Erythroblast (primary cell): ENCODE measurements at regions not wholly inside any gene's neighbourhood (a gene's known extent, or its start where the extent isn't known, plus 50 kb on each side); places are given as distances from the start of the nearest gene placed in this dataset.

Experiments used
- DNase-seq, 2 experiments: peaks; one replicate each; lab custom pipeline; 2025; lab: John Stamatoyannopoulos, UW
- GATA1 ChIP-seq: IDR thresholded peaks from 2 replicates; pipeline ENCODE4 v1.6.1; 2011; ENCODE audit warnings: low read depth, mild to moderate bottlenecking, control low read depth, low read length, moderate library complexity
- POLR2A ChIP-seq: IDR thresholded peaks from 2 replicates; pipeline ENCODE4 v1.6.1; 2011; ENCODE audit warnings: mild to moderate bottlenecking, low read length

DNA sequence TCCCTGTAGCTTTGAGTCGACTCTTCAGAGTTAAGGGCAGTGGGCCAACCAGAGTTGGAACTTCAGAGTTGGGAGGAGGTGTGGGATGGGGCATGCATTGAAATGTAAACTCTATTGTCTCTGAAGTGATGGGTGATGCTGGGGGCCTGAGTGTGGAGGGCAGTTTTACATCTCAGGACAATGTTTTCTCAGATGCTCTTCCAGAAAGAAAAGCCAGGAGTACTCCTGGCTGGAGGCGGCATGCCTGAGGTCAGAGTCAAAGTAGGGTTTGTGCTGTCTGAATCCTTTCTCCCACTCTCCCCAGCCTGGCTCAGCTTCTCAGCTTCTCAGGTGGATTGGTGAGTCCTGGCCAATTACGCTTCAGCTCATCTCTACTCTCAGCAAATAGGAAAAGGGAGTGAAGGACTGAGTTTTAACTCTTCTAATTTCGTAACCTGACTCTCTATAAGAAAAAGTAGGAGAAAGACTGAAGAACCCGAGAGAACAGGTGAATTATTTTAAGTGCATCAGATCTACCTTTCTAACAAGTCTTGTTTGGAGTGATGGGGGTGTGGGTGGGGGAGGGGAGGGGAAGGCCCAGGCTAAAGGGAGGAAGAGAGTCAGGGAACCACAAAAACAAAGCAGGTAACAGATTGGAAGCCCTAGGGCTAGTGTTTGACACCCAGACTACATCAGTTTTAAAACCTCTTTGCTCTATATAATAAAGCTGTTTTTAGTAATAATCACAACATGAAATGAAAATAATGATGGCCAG is 107.5 kb upstream of the PELI1 start:
- TF ChIP-seq POLR2A (no peak), GATA1 (no peak)

GRCh38 chr2:64252251-64252978 is 108.2 kb upstream of the PELI1 start:
- DNase-seq: peak; percentile 55 to 61

More for the DNA sequence above, 107.5 kb upstream of the PELI1 start:
- no peak for DNase-seq

- DNase-seq: peak; percentile 20 to 26
These were observed 109.2 kb upstream of the PELI1 start for GRCh38 chr2:64253421-64253820.

DNA sequence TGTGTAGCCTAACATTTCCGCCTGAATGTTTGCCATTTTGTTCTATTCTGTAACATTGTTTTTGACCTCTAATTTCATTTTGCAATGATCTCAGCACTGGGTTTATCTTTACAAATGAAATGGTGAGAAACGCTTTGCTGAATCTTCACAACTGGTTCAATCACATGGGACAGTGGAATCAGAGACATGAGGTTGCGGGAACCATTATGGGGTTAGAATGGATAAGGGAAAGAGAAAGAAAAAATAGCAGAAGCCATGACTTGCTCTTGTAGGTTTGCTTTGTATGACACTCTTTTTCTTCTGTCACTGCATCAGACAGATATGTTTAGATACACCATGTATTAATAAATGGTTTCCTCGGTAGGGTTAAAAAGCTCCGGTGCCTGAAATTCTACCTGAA is 114.3 kb upstream of the PELI1 start:
- TF ChIP-seq GATA1 (no peak), POLR2A (no peak)
- DNase-seq: no peak

DNA sequence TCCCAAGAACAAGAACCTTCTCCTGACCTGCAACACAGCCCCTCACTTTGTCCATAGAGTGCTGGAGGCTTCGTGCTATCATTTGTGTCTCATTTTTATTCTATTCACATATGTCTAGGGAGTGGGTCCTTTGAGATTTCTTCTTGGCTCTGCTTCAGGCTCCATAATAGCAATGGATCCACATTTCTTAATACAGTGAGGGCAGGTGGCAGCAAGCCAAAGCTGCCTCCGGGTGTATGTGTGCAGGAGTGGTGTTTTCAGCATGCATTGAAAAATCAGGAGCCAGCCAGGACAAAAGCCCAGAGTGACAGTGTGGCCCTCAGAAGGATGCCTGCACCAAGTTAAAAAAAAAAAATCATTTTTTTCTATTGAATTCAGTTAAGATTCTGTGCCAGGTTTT is 115.1 kb upstream of the PELI1 start:
- DNase-seq: no peak
- TF ChIP-seq GATA1: no peak

- TF ChIP-seq POLR2A (no peak), GATA1 (no peak)
- no peak for DNase-seq
These were observed 116.0 kb upstream of the PELI1 start for GRCh38 chr2:64260093-64260803.

GRCh38 chr2:64260817-64261216 is 116.6 kb upstream of the PELI1 start:
- no peak for TF ChIP-seq GATA1
- no peak for TF ChIP-seq POLR2A
- DNase-seq: peak in 1 of 2 experiments; percentile 12

GRCh38 chr2:64262071-64262470 is 117.9 kb upstream of the PELI1 start:
- peak in 1 of 2 experiments; percentile 7 for DNase-seq

GRCh38 chr2:64262816-64263215 is 118.6 kb upstream of the PELI1 start:
- no peak for TF ChIP-seq GATA1
- no peak for TF ChIP-seq POLR2A
- no peak for DNase-seq

More at GRCh38 chr2:64262071-64262470, 117.9 kb upstream of the PELI1 start:
- TF ChIP-seq POLR2A: no peak
- TF ChIP-seq GATA1: no peak

DNA sequence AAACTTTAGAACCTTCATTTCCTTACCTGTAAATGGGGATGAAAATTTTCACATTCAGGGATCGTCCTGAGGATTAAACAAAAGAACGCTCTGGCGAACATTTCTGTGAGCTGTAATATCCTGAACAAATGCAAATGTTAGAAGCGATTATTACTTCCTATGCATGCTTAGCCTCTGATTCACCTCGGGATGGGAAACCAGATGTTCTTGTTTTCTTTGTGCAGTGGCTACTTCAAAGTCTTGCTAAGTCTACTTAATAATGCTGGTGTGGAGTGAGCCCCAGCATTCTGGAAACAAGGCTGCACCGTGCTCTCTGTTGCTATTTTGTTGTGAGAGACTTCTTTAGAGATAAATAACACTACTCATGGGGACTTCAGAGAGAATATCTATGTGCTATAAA is 119.1 kb upstream of the PELI1 start:
- TF ChIP-seq POLR2A (no peak), GATA1 (no peak)
- no peak for DNase-seq

- no peak for TF ChIP-seq GATA1
- no peak for TF ChIP-seq POLR2A
- DNase-seq: no peak
These were observed 123.5 kb upstream of the PELI1 start for GRCh38 chr2:64267699-64268098.

DNA sequence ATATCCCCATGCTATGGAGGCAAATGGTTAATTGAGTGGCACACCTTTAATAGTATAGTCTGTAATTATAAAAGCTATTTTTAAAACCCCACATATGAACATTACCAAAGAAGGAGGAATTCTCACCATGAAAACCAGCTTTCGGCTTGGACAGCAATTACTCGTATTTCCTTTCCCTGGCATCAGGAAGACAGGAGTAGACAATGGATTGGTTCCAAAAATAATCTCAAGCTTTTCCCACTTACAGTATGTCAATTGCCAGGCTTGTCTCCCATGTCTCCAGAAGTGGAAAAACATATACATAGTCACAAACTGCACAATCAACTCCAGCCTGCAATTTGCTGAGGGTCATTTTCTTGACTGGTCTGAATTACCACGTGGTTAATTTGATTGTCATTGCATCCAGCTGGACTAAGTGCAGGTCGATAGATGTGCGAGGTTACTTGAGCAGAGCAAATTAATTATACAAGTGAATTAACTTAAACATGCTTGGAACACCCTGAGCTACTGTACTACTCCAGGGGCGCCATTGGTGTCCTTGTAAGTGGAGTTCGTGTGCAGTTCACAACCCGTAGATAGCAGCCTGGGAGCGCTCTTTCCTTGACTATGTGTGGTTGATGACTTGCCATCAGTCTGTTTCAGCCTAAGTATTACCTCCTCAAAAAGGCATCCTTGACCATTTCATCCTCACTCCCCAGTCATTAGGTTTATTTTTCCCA is 124.3 kb upstream of the PELI1 start:
- DNase-seq: no peak
- no peak for TF ChIP-seq GATA1
- no peak for TF ChIP-seq POLR2A

DNA sequence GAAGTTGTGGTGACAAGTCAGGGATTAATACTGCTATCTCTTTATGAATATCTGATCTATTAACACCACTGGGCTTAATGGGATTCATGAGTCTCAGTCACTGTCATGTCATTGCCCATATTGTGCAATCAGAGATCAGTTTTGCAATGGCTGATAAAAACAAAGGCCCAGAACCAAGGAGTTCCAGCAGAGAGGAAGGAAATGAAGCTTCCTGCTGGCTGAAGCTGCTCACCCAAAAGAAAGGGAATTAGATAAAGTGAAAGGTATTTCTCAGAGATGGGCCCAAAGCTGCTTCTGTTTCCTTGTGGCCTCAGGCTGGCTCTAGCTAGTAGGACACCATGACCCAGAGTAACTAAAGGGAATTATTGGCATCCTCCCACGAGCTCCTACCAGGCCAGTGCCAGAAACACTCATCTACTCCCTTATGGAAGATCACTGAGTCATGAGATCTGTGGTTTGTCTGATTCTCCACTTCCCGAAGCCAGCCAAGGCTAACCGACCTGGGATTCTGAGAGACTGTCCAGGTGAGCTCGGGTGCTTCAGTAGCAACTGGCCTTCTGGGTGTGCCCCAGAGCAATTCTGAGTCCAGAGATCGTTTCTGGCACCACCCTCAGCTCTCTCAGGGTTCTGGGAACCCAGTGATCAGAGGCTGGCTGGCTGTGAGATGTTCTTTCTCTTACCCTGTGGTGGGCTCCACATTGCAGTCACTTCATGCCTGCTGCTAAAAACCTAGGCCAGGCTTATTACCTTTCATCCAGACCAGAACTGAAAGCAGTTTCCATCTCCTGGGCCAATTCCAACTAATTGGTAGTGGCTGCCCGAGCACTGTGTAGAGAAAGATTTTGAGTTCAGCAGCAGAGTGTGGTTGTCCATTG is 129.5 kb upstream of the PELI1 start:
- peak; percentile 20 to 31 for DNase-seq
- TF ChIP-seq POLR2A (no peak), GATA1 (no peak)
